ENCODE measurements at regions not wholly inside any gene's neighbourhood (a gene's known extent, or its start where the extent isn't known, plus 50 kb on each side); places are given as distances from the start of the nearest gene placed in this dataset.

- TF ChIP-seq CTCF (IDR thresholded peaks at IDR 0.05; ENCODE audit: insufficient read depth, low read length, poor library complexity, severe bottlenecking) (no peak), EZH2phosphoT487 (conservative IDR thresholded peaks at IDR 0.05; ENCODE audit: low read length) (no peak)
Observed at GRCh38 chr11:96905663-96906062, 515.9 kb downstream of the JRKL start.
